ENCODE measurements at regions not wholly inside any gene's neighbourhood (a gene's known extent, or its start where the extent isn't known, plus 50 kb on each side); places are given as distances from the start of the nearest gene placed in this dataset.

DNA sequence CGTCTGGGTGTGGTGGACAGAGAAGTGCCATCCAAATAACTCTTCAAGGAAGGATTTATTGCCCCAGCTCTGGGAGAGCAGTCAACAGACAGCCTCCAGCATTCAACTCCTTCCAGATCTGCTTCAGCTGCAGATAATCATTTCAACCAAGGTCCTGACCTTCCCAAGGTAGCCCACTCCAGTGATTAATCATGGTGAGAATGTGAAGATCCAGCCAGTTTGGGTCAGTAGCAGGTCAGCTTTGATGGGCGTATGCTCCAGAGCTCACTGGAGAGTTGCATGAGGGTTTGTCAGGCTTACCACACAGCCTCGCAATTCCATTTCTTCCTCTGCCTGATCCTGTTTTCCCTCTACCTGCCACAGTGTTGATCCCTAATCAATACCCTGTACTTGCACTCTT is 214.5 kb upstream of the ZRANB2 start:
- TF ChIP-seq EP300 (IDR thresholded peaks at IDR 0.05) (no peak), POLR2A (IDR thresholded peaks at IDR 0.05) (no peak)
- TF ChIP-seq, protein P1, sequence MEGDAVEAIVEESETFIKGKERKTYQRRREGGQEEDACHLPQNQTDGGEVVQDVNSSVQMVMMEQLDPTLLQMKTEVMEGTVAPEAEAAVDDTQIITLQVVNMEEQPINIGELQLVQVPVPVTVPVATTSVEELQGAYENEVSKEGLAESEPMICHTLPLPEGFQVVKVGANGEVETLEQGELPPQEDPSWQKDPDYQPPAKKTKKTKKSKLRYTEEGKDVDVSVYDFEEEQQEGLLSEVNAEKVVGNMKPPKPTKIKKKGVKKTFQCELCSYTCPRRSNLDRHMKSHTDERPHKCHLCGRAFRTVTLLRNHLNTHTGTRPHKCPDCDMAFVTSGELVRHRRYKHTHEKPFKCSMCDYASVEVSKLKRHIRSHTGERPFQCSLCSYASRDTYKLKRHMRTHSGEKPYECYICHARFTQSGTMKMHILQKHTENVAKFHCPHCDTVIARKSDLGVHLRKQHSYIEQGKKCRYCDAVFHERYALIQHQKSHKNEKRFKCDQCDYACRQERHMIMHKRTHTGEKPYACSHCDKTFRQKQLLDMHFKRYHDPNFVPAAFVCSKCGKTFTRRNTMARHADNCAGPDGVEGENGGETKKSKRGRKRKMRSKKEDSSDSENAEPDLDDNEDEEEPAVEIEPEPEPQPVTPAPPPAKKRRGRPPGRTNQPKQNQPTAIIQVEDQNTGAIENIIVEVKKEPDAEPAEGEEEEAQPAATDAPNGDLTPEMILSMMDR (IDR thresholded peaks at IDR 0.05), result no peak
